ENCODE measurements at regions not wholly inside any gene's neighbourhood (a gene's known extent, or its start where the extent isn't known, plus 50 kb on each side); places are given as distances from the start of the nearest gene placed in this dataset.

- H3K36me3 Mint-ChIP-seq (ENCODE audit: low read depth) = no peaks in the 10 kb centered on the region; the same call in 2 of the 3 replicates
- no peak for ATAC-seq
- Histone ChIP-seq H3K27me3 (ENCODE audit: insufficient read depth) (no peaks in the 10 kb centered on the region), H3K79me2 (replicated peaks; ENCODE audit: insufficient read depth) (no peaks in the 10 kb centered on the region), H3K4me1 (ENCODE audit: insufficient read depth) (0 out of 2 replicates have a peak, but pooled peaks cover 2% of the 10 kb centered on the region), H4K20me1 (replicated peaks; ENCODE audit: insufficient read depth) (no peaks in the 10 kb centered on the region), H3K4me2 (no peak overlapping the region), H3K27ac (ENCODE audit: low read depth) (no peak overlapping the region), H2AFZ (no peak overlapping the region), H3F3A (replicated peaks; ENCODE audit: low read depth) (no peaks in the 10 kb centered on the region), H3K9me2 (ENCODE audit: insufficient read depth) (no peaks in the 10 kb centered on the region; the same call in none of the 2 replicates), H3K36me3 (ENCODE audit: insufficient read depth) (no peaks in the 10 kb centered on the region), H3K4me3 (no peak overlapping the region)
- TF ChIP-seq CTCF (conservative IDR thresholded peaks at IDR 0.05; ENCODE audit: low read depth in 2 of 2) = no peak
- TF ChIP-seq CREB1 (CRISPR knock-in tag; IDR thresholded peaks at IDR 0.05; ENCODE audit: low read depth) = no peak
- TF ChIP-seq JUNB (IDR thresholded peaks at IDR 0.05; ENCODE audit: unreplicated experiment) = no peak
- TF ChIP-seq NANOG (IDR thresholded peaks at IDR 0.05; ENCODE audit: borderline replicate concordance) = no peak
- TF ChIP-seq ETS1 (IDR thresholded peaks at IDR 0.05) = no peak
- no peak for TF ChIP-seq ZNF114 (CRISPR knock-in tag; IDR thresholded peaks at IDR 0.05)
- no peak for TF ChIP-seq EZH2 (IDR thresholded peaks at IDR 0.05; ENCODE audit: low read depth, unreplicated experiment)
- TF ChIP-seq REST (IDR thresholded peaks at IDR 0.05; ENCODE audit: unreplicated experiment) = no peak
- no peak for TF ChIP-seq POLR2AphosphoS5 (IDR thresholded peaks at IDR 0.05; ENCODE audit: low read depth)
- TF ChIP-seq ZNF462 (CRISPR knock-in tag; IDR thresholded peaks at IDR 0.05) = no peak
- TF ChIP-seq ZNF331 (CRISPR knock-in tag; IDR thresholded peaks at IDR 0.05; ENCODE audit: low read depth) = no peak
- no peak for TF ChIP-seq EZH2phosphoT487 (IDR thresholded peaks at IDR 0.05; ENCODE audit: unreplicated experiment)
- no peaks in the 10 kb centered on the region for H3K27me3 Mint-ChIP-seq (ENCODE audit: insufficient read depth, low read depth, poor library complexity)
- H3K9me3 Mint-ChIP-seq = no peaks in the 10 kb centered on the region
- peaks cover 11% of the 10 kb centered on the region; the same call in 2 of the 3 replicates for H3K4me1 Mint-ChIP-seq
- no peak overlapping the region for H3K27ac Mint-ChIP-seq
- H3K4me3 Mint-ChIP-seq = no peak overlapping the region
- DNase-seq (ENCODE audit: low spot score) = no peak
These were observed 653.0 kb downstream of the DIPK2A start for GRCh38 chr3:144624656-144625055.
